ENCODE measurements at regions not wholly inside any gene's neighbourhood (a gene's known extent, or its start where the extent isn't known, plus 50 kb on each side); places are given as distances from the start of the nearest gene placed in this dataset.

- no peak for TF ChIP-seq EP300 (IDR thresholded peaks at IDR 0.05; ENCODE audit: borderline replicate concordance)
- TF ChIP-seq YY1 (IDR thresholded peaks at IDR 0.05; ENCODE audit: low read depth) = no peak
- no peak for TF ChIP-seq CREB1 (IDR thresholded peaks at IDR 0.05; ENCODE audit: low read depth)
- no peak for TF ChIP-seq MAX (IDR thresholded peaks at IDR 0.05)
- TF ChIP-seq CEBPB (IDR thresholded peaks at IDR 0.05) = no peak
- TF ChIP-seq EGR1 (IDR thresholded peaks at IDR 0.05) = no peak
- TF ChIP-seq TAF1 (IDR thresholded peaks at IDR 0.05; ENCODE audit: low read depth) = no peak
- no peak for TF ChIP-seq RAD21 (IDR thresholded peaks at IDR 0.05; ENCODE audit: low read depth)
- TF ChIP-seq NFIC (IDR thresholded peaks at IDR 0.05) = no peak
- TF ChIP-seq REST (IDR thresholded peaks at IDR 0.05; ENCODE audit: low read depth) = no peak
- TF ChIP-seq TEAD4 (IDR thresholded peaks at IDR 0.05) = no peak
- TF ChIP-seq, protein P1, sequence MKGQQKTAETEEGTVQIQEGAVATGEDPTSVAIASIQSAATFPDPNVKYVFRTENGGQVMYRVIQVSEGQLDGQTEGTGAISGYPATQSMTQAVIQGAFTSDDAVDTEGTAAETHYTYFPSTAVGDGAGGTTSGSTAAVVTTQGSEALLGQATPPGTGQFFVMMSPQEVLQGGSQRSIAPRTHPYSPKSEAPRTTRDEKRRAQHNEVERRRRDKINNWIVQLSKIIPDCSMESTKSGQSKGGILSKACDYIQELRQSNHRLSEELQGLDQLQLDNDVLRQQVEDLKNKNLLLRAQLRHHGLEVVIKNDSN (IDR thresholded peaks at IDR 0.05) = no peak
- TF ChIP-seq TCF12 (IDR thresholded peaks at IDR 0.05; ENCODE audit: low read depth) = no peak
Measured at GRCh38 chrX:104513162-104513561, 52.8 kb upstream of the IL1RAPL2 start.
